ENCODE measurements at regions not wholly inside any gene's neighbourhood (a gene's known extent, or its start where the extent isn't known, plus 50 kb on each side); places are given as distances from the start of the nearest gene placed in this dataset.

- ATAC-seq (ENCODE audit: low read depth) (no peak), DNase-seq (no peak)
- Mint-ChIP-seq H3K4me1 (no peaks in the 10 kb centered on the region), H3K4me3 (no peak overlapping the region), H3K9me3 (ENCODE audit: insufficient read depth) (peaks cover 10% of the 10 kb centered on the region), H3K27ac (no peak overlapping the region), H3K27me3 (peaks cover 18% of the 10 kb centered on the region)
- H2AFZ ChIP-seq (ENCODE audit: insufficient read depth, low read depth, low read length, poor library complexity, severe bottlenecking): no peak overlapping the region
- H3K27ac ChIP-seq (ENCODE audit: low read length in 2 of 2): no peak overlapping the region
- no peak overlapping the region for H3K9ac ChIP-seq (ENCODE audit: low read length)
- ChIA-PET CTCF (no interaction called here), POLR2A (no interaction called here)
- no peak overlapping the region for H3K4me2 ChIP-seq (replicated peaks; ENCODE audit: low read depth, low read length, poor library complexity, severe bottlenecking)
- H3K9me3 ChIP-seq (ENCODE audit: control extremely low read depth in 1 of 3, control insufficient read depth in 2 of 3, insufficient read depth in 1 of 3, low read length in 2 of 3): peaks cover 0 to 7% (median 3%) of the 10 kb centered on the region in 3 donors
- no peaks in the 10 kb centered on the region for H4K20me1 ChIP-seq (ENCODE audit: control insufficient read depth, insufficient read depth, low read length, poor library complexity, severe bottlenecking)
- H3K4me1 ChIP-seq (ENCODE audit: control insufficient read depth in 2 of 2, insufficient read depth in 2 of 2, low read length in 2 of 2): no peaks in the 10 kb centered on the region
- peaks cover 0 to 4% (median 1%) of the 10 kb centered on the region in 4 experiments for H3K27me3 ChIP-seq (replicated peaks in 1 of 4; ENCODE audit: control extremely low read depth in 1 of 4, control insufficient read depth in 3 of 4, insufficient read depth in 4 of 4, low read length in 3 of 4)
- H3K4me3 ChIP-seq (ENCODE audit: control extremely low read depth in 1 of 5, extremely low read depth in 1 of 5, insufficient read depth in 1 of 5, low read depth in 2 of 5, low read length in 4 of 5): no peak overlapping the region
- WGBS (ENCODE audit: insufficient coverage): 82% methylated on average over 6 of the region's 8 CpGs
- TF ChIP-seq EZH2 (IDR thresholded peaks at IDR 0.05; ENCODE audit: borderline replicate concordance, insufficient read depth, low read depth, low read length, poor library complexity, severe bottlenecking): no peak
- no peak for TF ChIP-seq CTCF (IDR thresholded peaks at IDR 0.05)
- H3K79me2 ChIP-seq (ENCODE audit: control insufficient read depth, insufficient read depth, low read length): no peaks in the 10 kb centered on the region
- no peaks in the 10 kb centered on the region for H3K36me3 ChIP-seq (replicated peaks in 1 of 2; ENCODE audit: control extremely low read depth in 1 of 2, control insufficient read depth in 1 of 2, extremely low read depth in 1 of 2, insufficient read depth in 2 of 2, low read length in 1 of 2)
- intact Hi-C loops (cut with micrococcal nuclease): no loop called here
These were observed 99.0 kb upstream of the LARGE1 start for GRCh38 chr22:34019190-34019845.

GRCh38 chr22:34035209-34035608 is 114.9 kb upstream of the LARGE1 start:
- H3K36me3 ChIP-seq (replicated peaks in 1 of 2; ENCODE audit: control extremely low read depth in 1 of 2, control insufficient read depth in 1 of 2, extremely low read depth in 1 of 2, insufficient read depth in 2 of 2, low read length in 1 of 2): no peaks in the 10 kb centered on the region
- Mint-ChIP-seq H3K27ac (no peak overlapping the region), H3K9me3 (ENCODE audit: insufficient read depth) (peaks cover 2% of the 10 kb centered on the region), H3K4me1 (no peaks in the 10 kb centered on the region), H3K27me3 (peaks cover 13% of the 10 kb centered on the region), H3K4me3 (no peak overlapping the region)
- H3K79me2 ChIP-seq (ENCODE audit: control insufficient read depth, insufficient read depth, low read length): no peaks in the 10 kb centered on the region
- intact Hi-C loops (cut with micrococcal nuclease): no loop called here
- CTCF ChIA-PET: no interaction called here
- ATAC-seq (ENCODE audit: low read depth) (no peak), DNase-seq (no peak)
- POLR2A ChIA-PET: no interaction called here
- no peak overlapping the region for H3K27ac ChIP-seq (ENCODE audit: low read length in 2 of 2)
- no peak for TF ChIP-seq CTCF (IDR thresholded peaks at IDR 0.05)
- no peak for TF ChIP-seq EZH2 (IDR thresholded peaks at IDR 0.05; ENCODE audit: borderline replicate concordance, insufficient read depth, low read depth, low read length, poor library complexity, severe bottlenecking)
- no peak overlapping the region for H3K4me3 ChIP-seq (ENCODE audit: control extremely low read depth in 1 of 5, extremely low read depth in 1 of 5, insufficient read depth in 1 of 5, low read depth in 2 of 5, low read length in 4 of 5)
- no peaks in the 10 kb centered on the region for H3K9me3 ChIP-seq (ENCODE audit: control extremely low read depth in 1 of 3, control insufficient read depth in 2 of 3, insufficient read depth in 1 of 3, low read length in 2 of 3)
- no peaks in the 10 kb centered on the region for H4K20me1 ChIP-seq (ENCODE audit: control insufficient read depth, insufficient read depth, low read length, poor library complexity, severe bottlenecking)
- 57% methylated on average over 1 of the region's 1 CpG for WGBS (ENCODE audit: insufficient coverage)
- no peaks in the 10 kb centered on the region for H3K4me1 ChIP-seq (ENCODE audit: control insufficient read depth in 2 of 2, insufficient read depth in 2 of 2, low read length in 2 of 2)
- H2AFZ ChIP-seq (ENCODE audit: insufficient read depth, low read depth, low read length, poor library complexity, severe bottlenecking): no peak overlapping the region
- no peaks in the 10 kb centered on the region for H3K27me3 ChIP-seq (replicated peaks in 1 of 4; ENCODE audit: control extremely low read depth in 1 of 4, control insufficient read depth in 3 of 4, insufficient read depth in 4 of 4, low read length in 3 of 4)
- H3K4me2 ChIP-seq (replicated peaks; ENCODE audit: low read depth, low read length, poor library complexity, severe bottlenecking): no peak overlapping the region
- H3K9ac ChIP-seq (ENCODE audit: low read length): no peak overlapping the region

All from B cell (primary cell).